OCI-LY3 (cell line): ENCODE measurements at regions not wholly inside any gene's neighbourhood (a gene's known extent, or its start where the extent isn't known, plus 50 kb on each side); places are given as distances from the start of the nearest gene placed in this dataset.

Experiments used
- H2AFZ ChIP-seq: fragments of 200-600, 300-600 bp; shearing (Covaris generic); 2 replicates; pipeline ENCODE4 v1.6.0; 2014; ENCODE audit warnings: antibody characterized with exemption, low read depth, low read length
- H3K27ac ChIP-seq: fragments of 200-600, 300-600 bp; sonication (generic); 2 replicates; pipeline ENCODE4 v1.5.1; 2014; ENCODE audit warnings: mild to moderate bottlenecking, low read length, moderate library complexity, mixed read lengths
- H3K27me3 ChIP-seq: fragments of 200-600, 300-600 bp; sonication (generic); 2 replicates; pipeline ENCODE4 v1.6.1; 2014; ENCODE audit warnings: low read depth, low read length, mixed read lengths
- H3K36me3 ChIP-seq: fragments of 200-600, 300-600 bp; sonication (generic); replicated peaks from 2 replicates; pipeline ENCODE3; 2014; ENCODE audit warnings: low read depth, low read length, mixed read lengths
- H3K4me1 ChIP-seq: fragments of 300-600, 200-600 bp; sonication (generic); 2 replicates; pipeline ENCODE4 v1.6.1; 2014; ENCODE audit warnings: low read length, mixed read lengths
- H3K4me2 ChIP-seq: fragments of 200-600, 300-600 bp; sonication (generic); 2 replicates; pipeline ENCODE4 v1.6.1; 2014; ENCODE audit warnings: low read length, mixed read lengths
- H3K4me3 ChIP-seq: fragments of 300-600, 200-600 bp; sonication (generic); 2 replicates; pipeline ENCODE4 v1.5.1; 2014; ENCODE audit warnings: antibody characterized with exemption, mild to moderate bottlenecking, low read length, moderate library complexity
- H3K79me2 ChIP-seq: fragments of 300-600, 200-600 bp; shearing (Covaris generic); 2 replicates; pipeline ENCODE4 v1.6.1; 2014; ENCODE audit warnings: mild to moderate bottlenecking, low read length, mixed read lengths
- H3K9ac ChIP-seq: fragments of 300-600, 200-600 bp; shearing (Covaris generic); 2 replicates; pipeline ENCODE4 v1.6.0; 2014; ENCODE audit warnings: mild to moderate bottlenecking, low read length, moderate library complexity
- H3K9me3 ChIP-seq: fragments of 200-600, 300-600 bp; shearing (Covaris generic); 2 replicates; pipeline ENCODE4 v1.6.1; 2014; ENCODE audit warnings: low read length, mixed read lengths; ENCODE audit not compliant: insufficient read depth
- H4K20me1 ChIP-seq: fragments of 200-600, 300-600 bp; sonication (generic); 2 replicates; pipeline ENCODE4 v1.6.1; 2016; ENCODE audit warnings: low read length, mixed read lengths; ENCODE audit not compliant: insufficient read depth
- CTCF ChIP-seq: fragments of 200-600, 300-600 bp; sonication (generic); IDR thresholded peaks from 2 replicates; pipeline ENCODE4 v1.5.1; 2014; ENCODE audit warnings: antibody characterized with exemption, low read length, low read depth
- EZH2phosphoT487 ChIP-seq: fragments of 200-600 bp; shearing (Covaris generic); IDR thresholded peaks from 2 replicates; pipeline ENCODE4 v1.6.1; 2018; ENCODE audit warnings: antibody characterized with exemption, mixed run types, low read depth

GRCh38 chr3:30076899-30077298 is 529.5 kb upstream of the TGFBR2 start:
- H3K4me2 ChIP-seq = no peak overlapping the region
- H3K4me1 ChIP-seq = no peaks in the 10 kb centered on the region
- no peak overlapping the region for H3K27ac ChIP-seq
- H3K36me3 ChIP-seq = no peaks in the 10 kb centered on the region
- H2AFZ ChIP-seq = no peak overlapping the region
- no peak overlapping the region for H3K9ac ChIP-seq
- TF ChIP-seq EZH2phosphoT487 = no peak
- no peak for TF ChIP-seq CTCF
- H3K79me2 ChIP-seq = no peaks in the 10 kb centered on the region
- no peaks in the 10 kb centered on the region for H3K27me3 ChIP-seq
- H3K4me3 ChIP-seq = no peak overlapping the region
- H3K9me3 ChIP-seq = no peaks in the 10 kb centered on the region
- no peaks in the 10 kb centered on the region for H4K20me1 ChIP-seq

- H3K4me2 ChIP-seq = no peak overlapping the region
- no peak overlapping the region for H3K27ac ChIP-seq
- H2AFZ ChIP-seq = no peak overlapping the region
- H3K36me3 ChIP-seq = no peaks in the 10 kb centered on the region
- H3K9me3 ChIP-seq = no peaks in the 10 kb centered on the region
- no peaks in the 10 kb centered on the region for H3K4me1 ChIP-seq
- no peak overlapping the region for H3K4me3 ChIP-seq
- peaks cover 4% of the 10 kb centered on the region; the same call in 1 of the 2 replicates for H3K27me3 ChIP-seq
- no peaks in the 10 kb centered on the region for H4K20me1 ChIP-seq
- H3K9ac ChIP-seq = no peak overlapping the region
- H3K79me2 ChIP-seq = no peaks in the 10 kb centered on the region
- TF ChIP-seq CTCF = no peak
- TF ChIP-seq EZH2phosphoT487 = no peak
These were observed 528.7 kb upstream of the TGFBR2 start for GRCh38 chr3:30077746-30078145.

- Histone ChIP-seq H3K27me3 (peaks cover 10% of the 10 kb centered on the region; the same call in 1 of the 2 replicates), H3K27ac (no peak overlapping the region), H3K9ac (no peak overlapping the region), H3K9me3 (no peaks in the 10 kb centered on the region), H3K79me2 (no peaks in the 10 kb centered on the region), H3K4me3 (no peak overlapping the region), H2AFZ (no peak overlapping the region), H4K20me1 (no peaks in the 10 kb centered on the region), H3K4me2 (no peak overlapping the region), H3K4me1 (no peaks in the 10 kb centered on the region), H3K36me3 (no peaks in the 10 kb centered on the region)
- TF ChIP-seq EZH2phosphoT487 = no peak
- no peak for TF ChIP-seq CTCF
These were observed 527.7 kb upstream of the TGFBR2 start for GRCh38 chr3:30078736-30079135.

GRCh38 chr3:30081904-30082303 is 524.5 kb upstream of the TGFBR2 start:
- no peak for TF ChIP-seq CTCF
- TF ChIP-seq EZH2phosphoT487 = no peak
- Histone ChIP-seq H4K20me1 (no peaks in the 10 kb centered on the region), H3K27me3 (peaks cover 10% of the 10 kb centered on the region; the same call in 1 of the 2 replicates), H3K4me2 (no peak overlapping the region), H3K36me3 (no peaks in the 10 kb centered on the region), H3K79me2 (no peaks in the 10 kb centered on the region), H3K27ac (no peak overlapping the region), H3K4me3 (no peak overlapping the region), H3K4me1 (no peaks in the 10 kb centered on the region), H3K9me3 (no peaks in the 10 kb centered on the region), H3K9ac (no peak overlapping the region), H2AFZ (no peak overlapping the region)
